ENCODE measurements at regions not wholly inside any gene's neighbourhood (a gene's known extent, or its start where the extent isn't known, plus 50 kb on each side); places are given as distances from the start of the nearest gene placed in this dataset.

DNA sequence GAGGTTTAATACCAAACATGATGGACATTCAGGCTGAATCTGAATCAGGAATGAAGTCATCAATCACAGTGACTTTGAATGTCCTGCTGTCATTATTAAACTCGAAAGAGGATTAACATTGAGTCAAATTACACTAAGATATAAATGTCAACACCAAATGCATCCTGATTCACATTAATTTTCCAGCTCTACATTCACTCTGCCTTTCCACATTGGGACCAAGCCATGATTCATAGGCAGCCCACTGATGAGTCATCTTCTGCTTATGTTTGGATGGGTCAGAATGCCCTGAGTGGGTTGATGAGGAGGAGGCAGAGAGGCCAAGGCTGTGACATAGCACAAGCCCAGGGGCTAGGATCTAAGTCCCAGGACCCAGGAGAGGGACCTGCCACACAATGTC is 247.6 kb upstream of the RPS6KA3 start (continued):
- TF ChIP-seq ZNF621 (tag by site-specific recombination; IDR thresholded peaks at IDR 0.05) (no peak), ZNF280D (tag by site-specific recombination; IDR thresholded peaks at IDR 0.05) (no peak), ELK4 (IDR thresholded peaks at IDR 0.05; ENCODE audit: borderline replicate concordance, low read depth, low read length) (no peak), ZNF341 (tag by site-specific recombination; IDR thresholded peaks at IDR 0.05; ENCODE audit: low read depth) (no peak), SP7 (tag by site-specific recombination; IDR thresholded peaks at IDR 0.05) (0 out of 2 replicates have a peak, but pooled peaks have one; percentile 23), ZNF366 (tag by site-specific recombination; conservative IDR thresholded peaks at IDR 0.05) (0 out of 2 replicates have a peak, but pooled peaks have one; percentile 19), ZNF112 (tag by site-specific recombination; IDR thresholded peaks at IDR 0.05) (no peak), ZNF768 (tag by site-specific recombination; IDR thresholded peaks at IDR 0.05) (no peak), ZNF133 (tag by site-specific recombination; IDR thresholded peaks at IDR 0.05) (no peak), ZNF10 (tag by site-specific recombination; IDR thresholded peaks at IDR 0.05) (no peak), ZFP3 (tag by site-specific recombination; IDR thresholded peaks at IDR 0.05; ENCODE audit: low read depth) (no peak), ZNF596 (tag by site-specific recombination; IDR thresholded peaks at IDR 0.05) (no peak), CTCF (tag by site-specific recombination; IDR thresholded peaks at IDR 0.05) (no peak), ZBTB21 (tag by site-specific recombination; IDR thresholded peaks at IDR 0.05) (0 out of 2 replicates have a peak, but pooled peaks have one; percentile 27), ZNF148 (tag by site-specific recombination; IDR thresholded peaks at IDR 0.05; ENCODE audit: borderline replicate concordance) (no peak), ZNF350 (tag by site-specific recombination; IDR thresholded peaks at IDR 0.05) (no peak), EGR2 (tag by site-specific recombination; IDR thresholded peaks at IDR 0.05; ENCODE audit: low read depth) (peak; percentile 52; the same call in 1 of the 2 replicates), ZNF558 (tag by site-specific recombination; IDR thresholded peaks at IDR 0.05) (no peak), ZNF626 (tag by site-specific recombination; IDR thresholded peaks at IDR 0.05) (no peak), SCRT1 (tag by site-specific recombination; IDR thresholded peaks at IDR 0.05; ENCODE audit: borderline replicate concordance) (no peak), ZNF132 (tag by site-specific recombination; IDR thresholded peaks at IDR 0.05; ENCODE audit: borderline replicate concordance) (no peak)
- TF ChIP-seq, protein P1, sequence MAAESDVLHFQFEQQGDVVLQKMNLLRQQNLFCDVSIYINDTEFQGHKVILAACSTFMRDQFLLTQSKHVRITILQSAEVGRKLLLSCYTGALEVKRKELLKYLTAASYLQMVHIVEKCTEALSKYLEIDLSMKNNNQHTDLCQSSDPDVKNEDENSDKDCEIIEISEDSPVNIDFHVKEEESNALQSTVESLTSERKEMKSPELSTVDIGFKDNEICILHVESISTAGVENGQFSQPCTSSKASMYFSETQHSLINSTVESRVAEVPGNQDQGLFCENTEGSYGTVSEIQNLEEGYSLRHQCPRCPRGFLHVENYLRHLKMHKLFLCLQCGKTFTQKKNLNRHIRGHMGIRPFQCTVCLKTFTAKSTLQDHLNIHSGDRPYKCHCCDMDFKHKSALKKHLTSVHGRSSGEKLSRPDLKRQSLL (tag by site-specific recombination; IDR thresholded peaks at IDR 0.05) = no peak
- TF ChIP-seq, protein P2, sequence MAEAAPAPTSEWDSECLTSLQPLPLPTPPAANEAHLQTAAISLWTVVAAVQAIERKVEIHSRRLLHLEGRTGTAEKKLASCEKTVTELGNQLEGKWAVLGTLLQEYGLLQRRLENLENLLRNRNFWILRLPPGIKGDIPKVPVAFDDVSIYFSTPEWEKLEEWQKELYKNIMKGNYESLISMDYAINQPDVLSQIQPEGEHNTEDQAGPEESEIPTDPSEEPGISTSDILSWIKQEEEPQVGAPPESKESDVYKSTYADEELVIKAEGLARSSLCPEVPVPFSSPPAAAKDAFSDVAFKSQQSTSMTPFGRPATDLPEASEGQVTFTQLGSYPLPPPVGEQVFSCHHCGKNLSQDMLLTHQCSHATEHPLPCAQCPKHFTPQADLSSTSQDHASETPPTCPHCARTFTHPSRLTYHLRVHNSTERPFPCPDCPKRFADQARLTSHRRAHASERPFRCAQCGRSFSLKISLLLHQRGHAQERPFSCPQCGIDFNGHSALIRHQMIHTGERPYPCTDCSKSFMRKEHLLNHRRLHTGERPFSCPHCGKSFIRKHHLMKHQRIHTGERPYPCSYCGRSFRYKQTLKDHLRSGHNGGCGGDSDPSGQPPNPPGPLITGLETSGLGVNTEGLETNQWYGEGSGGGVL (tag by site-specific recombination; IDR thresholded peaks at IDR 0.05) = no peak
